D721Med (cell line): ENCODE measurements at regions not wholly inside any gene's neighbourhood (a gene's known extent, or its start where the extent isn't known, plus 50 kb on each side); places are given as distances from the start of the nearest gene placed in this dataset.

Experiments used
- DNase-seq: peaks from one replicate; pipeline ENCODE4 v3.0.0; 2011; ENCODE audit warnings: low spot score; ENCODE audit not compliant: insufficient read length
- FAIRE-seq: peaks from 2 replicates; lab custom pipeline; 2011; peaks lifted over from hg19 to GRCh38; lab: Jason Lieb, UNC
- CTCF ChIP-seq: IDR thresholded peaks from 2 replicates; pipeline ENCODE4 v1.5.1; 2012; ENCODE audit warnings: mild to moderate bottlenecking, control low read depth; ENCODE audit not compliant: insufficient read depth; ENCODE audit errors: missing control alignments

- DNase-seq = no peak
- TF ChIP-seq CTCF = no peak
- no peak for FAIRE-seq
These were observed 409.5 kb downstream of the TSN start for GRCh38 chr2:122164964-122165363.

- TF ChIP-seq CTCF = no peak
- no peak for DNase-seq
- no peak for FAIRE-seq
These were observed 411.4 kb downstream of the TSN start for GRCh38 chr2:122166820-122167219.

DNA sequence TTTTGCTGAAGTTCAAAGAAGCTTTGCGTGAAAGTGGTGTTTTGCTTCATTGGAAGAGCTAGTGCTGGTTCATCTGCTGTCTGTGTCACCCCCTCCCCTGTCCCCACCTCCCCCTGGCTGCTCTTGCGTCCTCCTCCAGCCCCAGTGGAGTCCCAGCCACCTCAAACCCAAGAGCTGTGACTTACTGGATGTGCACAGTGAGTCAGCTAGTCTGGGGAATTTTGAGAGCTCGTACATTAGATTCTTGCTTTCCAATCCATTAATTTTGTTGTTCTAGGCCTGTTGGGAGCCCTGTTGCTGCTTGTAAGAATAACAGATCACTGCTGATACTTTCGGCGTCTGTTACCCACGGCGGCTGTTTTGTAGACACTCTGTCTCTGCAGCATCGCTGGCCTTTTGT lies 412.1 kb downstream of the TSN start:
- no peak for TF ChIP-seq CTCF
- FAIRE-seq = no peak

DNA sequence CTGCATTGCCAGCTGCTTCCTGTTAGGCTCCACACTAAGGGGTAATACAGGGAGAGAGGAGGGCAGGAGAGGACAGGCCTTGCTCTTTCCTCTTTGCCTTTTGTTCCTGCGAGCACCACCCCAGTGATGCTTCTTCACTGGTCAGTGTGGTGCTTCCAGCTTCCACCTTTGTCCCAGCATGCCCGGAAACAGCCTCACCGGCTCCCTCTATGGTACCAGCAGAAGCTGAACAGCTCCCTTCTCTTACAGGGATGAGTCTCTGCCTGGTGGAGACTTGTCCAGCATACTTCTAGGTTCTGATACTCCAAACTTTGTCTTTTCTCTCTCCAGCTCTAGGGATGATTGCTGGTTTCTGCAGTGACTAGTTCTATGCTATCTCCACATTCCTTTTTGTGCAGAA lies 413.3 kb downstream of the TSN start:
- FAIRE-seq (no peak), DNase-seq (no peak)
- TF ChIP-seq CTCF = peak; percentile 29

More for the DNA sequence above, 412.1 kb downstream of the TSN start:
- no peak for DNase-seq

DNA sequence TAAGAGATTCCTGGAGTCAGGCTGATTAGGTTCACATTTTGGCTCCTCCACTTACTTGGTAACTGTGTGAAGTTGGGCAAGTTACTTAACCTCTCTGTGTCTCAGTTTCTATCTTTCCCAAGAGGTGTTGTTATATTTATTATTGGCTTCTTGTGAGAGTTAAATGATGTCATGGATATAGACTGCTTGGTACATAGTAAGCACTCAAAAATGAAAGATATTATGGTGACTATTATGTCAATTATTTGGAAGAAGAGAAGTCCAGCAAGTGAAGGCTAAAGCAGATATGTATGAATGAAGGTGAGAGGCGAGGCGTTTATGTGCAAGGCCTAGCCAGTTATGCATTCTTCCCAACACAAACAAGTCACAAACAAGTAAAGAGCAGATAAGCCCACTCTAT lies 417.4 kb downstream of the TSN start:
- no peak for FAIRE-seq
- no peak for DNase-seq
- no peak for TF ChIP-seq CTCF

GRCh38 chr2:122174061-122174460 lies 418.6 kb downstream of the TSN start:
- no peak for FAIRE-seq
- no peak for TF ChIP-seq CTCF
- DNase-seq = no peak

GRCh38 chr2:122179492-122180165 lies 424.2 kb downstream of the TSN start:
- FAIRE-seq = peak; percentile 21
- no peak for TF ChIP-seq CTCF
- no peak for DNase-seq
